ENCODE measurements at regions not wholly inside any gene's neighbourhood (a gene's known extent, or its start where the extent isn't known, plus 50 kb on each side); places are given as distances from the start of the nearest gene placed in this dataset.

DNA sequence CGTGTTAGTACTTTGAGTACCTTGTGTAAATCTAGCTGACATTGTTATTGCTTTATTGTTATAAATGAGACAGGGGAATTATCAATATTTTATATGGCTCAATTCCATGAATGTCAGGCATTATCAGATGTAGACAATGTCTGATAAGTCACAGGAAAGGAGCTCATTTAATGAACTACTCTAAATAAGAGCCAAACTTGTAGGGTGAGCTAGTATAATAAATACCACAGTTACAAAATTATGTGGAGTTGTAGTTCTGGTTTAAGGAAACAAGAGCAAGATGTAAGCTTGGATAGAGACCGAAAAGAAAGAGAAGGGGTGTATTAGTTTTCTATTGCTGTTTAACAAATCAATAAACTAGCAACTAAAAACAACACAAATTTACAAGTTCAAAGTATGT, 891.8 kb upstream of the SLITRK1 start:
- ATAC-seq (ENCODE audit: low FRiP score) (no peak), DNase-seq (ENCODE audit: low spot score) (no peak)
- TF ChIP-seq, protein P1, sequence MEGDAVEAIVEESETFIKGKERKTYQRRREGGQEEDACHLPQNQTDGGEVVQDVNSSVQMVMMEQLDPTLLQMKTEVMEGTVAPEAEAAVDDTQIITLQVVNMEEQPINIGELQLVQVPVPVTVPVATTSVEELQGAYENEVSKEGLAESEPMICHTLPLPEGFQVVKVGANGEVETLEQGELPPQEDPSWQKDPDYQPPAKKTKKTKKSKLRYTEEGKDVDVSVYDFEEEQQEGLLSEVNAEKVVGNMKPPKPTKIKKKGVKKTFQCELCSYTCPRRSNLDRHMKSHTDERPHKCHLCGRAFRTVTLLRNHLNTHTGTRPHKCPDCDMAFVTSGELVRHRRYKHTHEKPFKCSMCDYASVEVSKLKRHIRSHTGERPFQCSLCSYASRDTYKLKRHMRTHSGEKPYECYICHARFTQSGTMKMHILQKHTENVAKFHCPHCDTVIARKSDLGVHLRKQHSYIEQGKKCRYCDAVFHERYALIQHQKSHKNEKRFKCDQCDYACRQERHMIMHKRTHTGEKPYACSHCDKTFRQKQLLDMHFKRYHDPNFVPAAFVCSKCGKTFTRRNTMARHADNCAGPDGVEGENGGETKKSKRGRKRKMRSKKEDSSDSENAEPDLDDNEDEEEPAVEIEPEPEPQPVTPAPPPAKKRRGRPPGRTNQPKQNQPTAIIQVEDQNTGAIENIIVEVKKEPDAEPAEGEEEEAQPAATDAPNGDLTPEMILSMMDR (IDR thresholded peaks at IDR 0.05), result no peak

DNA sequence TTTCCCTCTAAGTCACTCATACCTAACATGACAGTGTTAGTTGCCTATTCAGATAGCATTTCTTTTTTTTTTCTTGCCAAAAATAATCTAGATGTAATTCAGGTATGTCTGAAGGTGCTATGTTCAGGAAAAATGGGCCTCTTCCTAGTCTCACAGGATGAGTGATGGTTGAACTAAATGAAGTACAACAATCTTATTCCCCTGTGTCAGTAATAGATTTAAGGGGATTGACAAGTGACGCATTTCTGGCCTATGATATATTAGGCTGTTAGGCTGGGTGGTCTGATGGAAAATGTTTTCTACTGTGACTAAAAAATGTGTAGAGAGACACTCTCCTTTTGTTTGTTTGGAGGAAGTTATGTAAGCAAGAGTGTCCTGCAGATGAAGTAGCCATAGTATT, 878.7 kb upstream of the SLITRK1 start:
- ATAC-seq (ENCODE audit: low FRiP score), result no peak
- TF ChIP-seq, protein P1 (IDR thresholded peaks at IDR 0.05), result no peak
- no peak for DNase-seq (ENCODE audit: low spot score)

DNA sequence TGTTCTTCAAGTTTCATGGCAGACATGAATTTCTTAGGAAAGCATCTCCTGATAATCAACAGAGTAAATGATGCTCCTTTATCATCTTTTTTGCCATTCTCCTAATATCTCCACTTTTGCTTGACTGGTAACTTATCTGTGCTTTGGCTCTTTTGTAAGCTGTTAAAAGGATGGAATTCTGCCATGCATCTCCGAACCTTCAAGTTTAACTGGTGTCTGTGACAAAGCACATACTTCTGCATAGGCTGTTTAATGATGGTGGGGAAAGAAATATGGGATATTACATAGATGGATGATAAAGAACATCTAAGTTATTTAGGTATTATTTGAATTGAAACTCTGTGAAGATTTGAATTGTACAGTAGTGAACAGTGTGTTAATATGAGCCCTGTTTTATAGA, 866.9 kb upstream of the SLITRK1 start:
- no peak for ATAC-seq (ENCODE audit: low FRiP score)
- TF ChIP-seq, protein P1 (IDR thresholded peaks at IDR 0.05), result no peak
- no peak for DNase-seq (ENCODE audit: low spot score)

DNA sequence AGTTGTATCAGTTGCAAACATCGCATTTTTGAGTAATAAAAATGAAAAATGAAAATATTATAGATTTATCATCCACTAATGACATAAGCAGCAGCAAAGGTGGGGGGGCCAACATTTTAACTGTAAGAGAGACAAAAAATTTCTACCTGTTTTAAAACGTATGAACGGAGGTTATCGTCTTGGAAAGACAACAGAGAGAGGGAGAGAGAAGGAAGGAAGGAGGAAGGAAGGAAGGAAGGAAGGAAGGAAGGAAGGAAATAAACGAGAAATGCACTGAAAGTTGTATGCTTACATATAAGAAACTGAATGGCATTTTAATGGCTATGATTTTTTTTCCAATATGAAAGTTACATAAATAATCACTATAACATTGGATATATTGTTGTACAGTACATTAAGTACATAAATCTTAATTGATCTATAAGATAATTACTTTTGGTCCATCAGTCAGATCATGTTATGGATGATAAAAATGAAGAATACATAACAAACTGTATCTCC, 862.8 kb upstream of the SLITRK1 start:
- TF ChIP-seq, protein P1 (IDR thresholded peaks at IDR 0.05), result no peak
- DNase-seq (ENCODE audit: low spot score) (no peak), ATAC-seq (ENCODE audit: low FRiP score) (no peak)

DNA sequence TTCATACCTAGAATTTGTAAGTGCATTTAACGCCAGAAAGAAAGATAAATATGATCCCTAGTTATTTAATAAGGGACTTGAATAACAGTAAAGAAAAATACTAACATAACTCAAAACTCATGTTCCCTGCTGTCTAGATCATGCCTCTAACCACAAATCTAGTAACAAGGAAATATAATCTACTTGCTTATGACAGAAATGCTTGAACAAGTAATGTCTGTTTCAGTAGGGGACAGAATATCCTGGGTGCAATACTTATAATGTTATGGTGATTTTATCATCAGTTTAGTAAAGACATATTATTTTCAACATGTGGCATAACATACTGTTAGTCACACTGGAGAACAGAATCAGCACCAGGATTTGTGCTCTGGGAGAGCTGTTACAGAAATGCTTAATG, 861.9 kb upstream of the SLITRK1 start:
- TF ChIP-seq, protein P1 (IDR thresholded peaks at IDR 0.05), result no peak
- no peak for ATAC-seq (ENCODE audit: low FRiP score)
- DNase-seq (ENCODE audit: low spot score), result no peak

DNA sequence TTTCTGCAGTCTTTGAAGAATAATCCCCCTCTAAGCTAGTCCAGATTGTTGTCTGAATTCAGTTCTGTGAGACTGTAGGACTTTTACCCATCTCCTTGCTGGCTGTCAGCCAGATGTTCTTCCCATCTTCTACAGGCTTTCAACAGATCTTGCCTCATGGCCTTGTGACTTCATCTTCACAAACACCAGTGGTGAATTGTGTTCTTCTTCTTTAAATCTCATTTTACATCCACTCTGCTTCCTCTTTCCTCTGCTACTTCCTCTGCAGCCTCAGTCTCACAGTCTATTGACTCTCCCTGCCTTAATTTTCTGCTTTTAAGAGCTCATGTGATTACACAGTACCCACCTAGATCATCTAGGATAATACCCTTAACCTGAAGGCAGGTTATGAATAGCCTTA, 859.0 kb upstream of the SLITRK1 start:
- TF ChIP-seq, protein P1 (IDR thresholded peaks at IDR 0.05), result no peak
- ATAC-seq (ENCODE audit: low FRiP score) (no peak), DNase-seq (ENCODE audit: low spot score) (no peak)

DNA sequence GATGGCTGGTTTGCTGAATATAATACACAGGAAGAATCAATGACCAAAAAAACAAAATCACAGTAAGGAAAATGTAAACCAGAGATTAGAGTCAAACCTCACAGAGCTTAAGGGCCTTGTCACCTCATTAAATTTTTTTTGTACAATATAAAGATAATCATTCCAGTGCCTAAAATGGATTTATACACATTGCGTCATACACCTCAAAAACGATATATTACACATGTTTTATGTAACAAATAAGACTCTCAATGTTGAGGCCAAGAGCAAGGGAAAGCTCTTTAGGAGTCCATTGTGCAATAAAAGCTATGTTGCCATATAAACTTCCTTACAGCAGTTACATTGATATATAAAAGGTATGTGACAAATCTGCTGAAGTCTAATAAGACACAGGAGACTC, 856.7 kb upstream of the SLITRK1 start:
- ATAC-seq (ENCODE audit: low FRiP score), result no peak
- no peak for DNase-seq (ENCODE audit: low spot score)
- TF ChIP-seq, protein P1 (IDR thresholded peaks at IDR 0.05), result no peak

Measured in omental fat pad (tissue), 3 donors.